ENCODE measurements at regions not wholly inside any gene's neighbourhood (a gene's known extent, or its start where the extent isn't known, plus 50 kb on each side); places are given as distances from the start of the nearest gene placed in this dataset.
"Not testable (repeated sequence)": the region's sequence is repeated elsewhere in the genome, so short reads cannot be mapped to it uniquely, and the experiment has no call there.

GRCh38 chr5:158590746-158591300, 508.9 kb downstream of the EBF1 start:
- Histone ChIP-seq H3K9me3 (no peaks in the 10 kb centered on the region), H3K27ac (no peak overlapping the region), H3K4me1 (peaks cover 8% of the 10 kb centered on the region), H3K36me3 (no peaks in the 10 kb centered on the region), H3K4me3 (no peak overlapping the region), H3K27me3 (ENCODE audit: low read depth) (no peaks in the 10 kb centered on the region)
- no peak for TF ChIP-seq CTCF (IDR thresholded peaks at IDR 0.05)
- intact Hi-C loops (cut with DNase I) = no loop called here
- DNase-seq (no peak), ATAC-seq (no peak)

GRCh38 chr5:158589939-158590338, 509.8 kb downstream of the EBF1 start:
- intact Hi-C loops (cut with DNase I) = no loop called here
- no peaks in the 10 kb centered on the region for H3K36me3 ChIP-seq
- no peak overlapping the region for H3K4me3 ChIP-seq
- DNase-seq (no peak), ATAC-seq (no peak)
- no peak overlapping the region for H3K27ac ChIP-seq
- peaks cover 8% of the 10 kb centered on the region for H3K4me1 ChIP-seq
- no peaks in the 10 kb centered on the region for H3K9me3 ChIP-seq
- TF ChIP-seq CTCF (IDR thresholded peaks at IDR 0.05) = no peak
- H3K27me3 ChIP-seq (ENCODE audit: low read depth) = no peaks in the 10 kb centered on the region

- no peaks in the 10 kb centered on the region for H3K9me3 ChIP-seq
- DNase-seq (no peak), ATAC-seq (no peak)
- TF ChIP-seq CTCF (IDR thresholded peaks at IDR 0.05) = no peak
- H3K4me3 ChIP-seq = no peak overlapping the region
- intact Hi-C loops (cut with DNase I) = no loop called here
- no peaks in the 10 kb centered on the region for H3K27me3 ChIP-seq (ENCODE audit: low read depth)
- H3K36me3 ChIP-seq = no peaks in the 10 kb centered on the region
- H3K4me1 ChIP-seq = peaks cover 8% of the 10 kb centered on the region
- no peak overlapping the region for H3K27ac ChIP-seq
Measured at GRCh38 chr5:158588617-158589016, 511.1 kb downstream of the EBF1 start.

GRCh38 chr5:158586054-158586453, 513.7 kb downstream of the EBF1 start:
- DNase-seq = no peak
- no peak for ATAC-seq
- H3K4me3 ChIP-seq = no peak overlapping the region
- H3K27me3 ChIP-seq (ENCODE audit: low read depth) = no peaks in the 10 kb centered on the region
- intact Hi-C loops (cut with DNase I) = no loop called here
- TF ChIP-seq CTCF (IDR thresholded peaks at IDR 0.05) = no peak
- no peaks in the 10 kb centered on the region for H3K36me3 ChIP-seq
- H3K9me3 ChIP-seq = no peaks in the 10 kb centered on the region
- no peak overlapping the region for H3K27ac ChIP-seq
- H3K4me1 ChIP-seq = peaks cover 2% of the 10 kb centered on the region

- H3K36me3 ChIP-seq; ATAC-seq; H3K27me3 ChIP-seq (ENCODE audit: low read depth); H3K9me3 ChIP-seq; DNase-seq; intact Hi-C loops (cut with DNase I); H3K4me1 ChIP-seq; H3K4me3 ChIP-seq; H3K27ac ChIP-seq: not testable (repeated sequence)
Measured at GRCh38 chr5:158582669-158583068, 517.0 kb downstream of the EBF1 start.

- no peak for TF ChIP-seq CTCF (IDR thresholded peaks at IDR 0.05)
- no peaks in the 10 kb centered on the region for H3K4me1 ChIP-seq
- no peaks in the 10 kb centered on the region for H3K27me3 ChIP-seq (ENCODE audit: low read depth)
- DNase-seq (no peak), ATAC-seq (no peak)
- H3K36me3 ChIP-seq = no peaks in the 10 kb centered on the region
- no peak overlapping the region for H3K27ac ChIP-seq
- peaks cover 5% of the 10 kb centered on the region for H3K9me3 ChIP-seq
- H3K4me3 ChIP-seq = no peak overlapping the region
- intact Hi-C loops (cut with DNase I) = no loop called here
Measured at GRCh38 chr5:158573829-158574228, 525.9 kb downstream of the EBF1 start.
